Muscle layer of duodenum (tissue), 2 donors: ENCODE measurements at regions not wholly inside any gene's neighbourhood (a gene's known extent, or its start where the extent isn't known, plus 50 kb on each side); places are given as distances from the start of the nearest gene placed in this dataset.

ENCODE experiments used
- H3K27ac ChIP-seq: one replicate; pipeline ENCODE4 v1.7.0; 2013; ENCODE audit warnings: mild to moderate bottlenecking, low read length
- H3K27me3 ChIP-seq: one replicate; pipeline ENCODE4 v1.7.0; 2013; ENCODE audit warnings: low read depth, mild to moderate bottlenecking, control low read depth, low read length
- H3K36me3 ChIP-seq, 2 donors: one replicate each; pipeline ENCODE4 v1.7.0; 2013; ENCODE audit warnings: low read length in 2 of 2, control low read depth in 1 of 2, mild to moderate bottlenecking in 1 of 2; ENCODE audit not compliant: insufficient read depth in 2 of 2, control insufficient read depth in 1 of 2
- H3K4me1 ChIP-seq, 2 donors: one replicate each; pipeline ENCODE4 v1.7.0; 2013; ENCODE audit warnings: low read length in 2 of 2, mild to moderate bottlenecking in 2 of 2, control low read depth in 1 of 2, moderate library complexity in 1 of 2; ENCODE audit not compliant: insufficient read depth in 2 of 2, control insufficient read depth in 1 of 2
- H3K4me3 ChIP-seq, 2 donors: one replicate each; pipeline ENCODE4 v1.7.0; 2013; ENCODE audit warnings: low read length in 2 of 2, low read depth in 1 of 2, mild to moderate bottlenecking in 1 of 2
- H3K9me3 ChIP-seq, 2 donors: one replicate each; pipeline ENCODE4 v1.7.0; 2013; ENCODE audit warnings: low read length in 2 of 2, control low read depth in 1 of 2, mild to moderate bottlenecking in 1 of 2; ENCODE audit not compliant: control insufficient read depth in 1 of 2
- donor health status: healthy.

DNA sequence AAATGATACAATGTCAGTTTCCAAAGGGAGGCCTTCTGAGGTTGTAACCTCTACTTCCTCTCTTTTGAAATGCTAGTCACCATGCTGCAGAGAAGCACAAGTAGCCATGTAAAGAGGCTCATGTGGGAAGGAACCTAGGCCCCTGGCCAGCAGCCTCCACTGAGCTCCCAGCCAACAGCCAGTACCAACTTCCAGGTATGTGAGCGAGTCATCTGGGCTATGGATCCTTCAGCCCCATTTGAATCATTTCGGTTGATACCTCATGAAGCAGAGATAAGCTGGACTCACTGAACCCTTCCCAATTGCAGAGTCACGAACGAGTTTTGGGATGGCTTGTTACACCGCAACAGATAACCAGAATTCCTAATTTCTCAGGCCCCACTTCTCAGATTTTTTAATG is 187.0 kb upstream of the LDB2 start:
- Histone ChIP-seq H3K27ac (no peak overlapping the region), H3K9me3 (no peaks in the 10 kb centered on the region), H3K4me3 (no peak overlapping the region), H3K4me1 (no peaks in the 10 kb centered on the region), H3K36me3 (no peaks in the 10 kb centered on the region), H3K27me3 (no peaks in the 10 kb centered on the region)

DNA sequence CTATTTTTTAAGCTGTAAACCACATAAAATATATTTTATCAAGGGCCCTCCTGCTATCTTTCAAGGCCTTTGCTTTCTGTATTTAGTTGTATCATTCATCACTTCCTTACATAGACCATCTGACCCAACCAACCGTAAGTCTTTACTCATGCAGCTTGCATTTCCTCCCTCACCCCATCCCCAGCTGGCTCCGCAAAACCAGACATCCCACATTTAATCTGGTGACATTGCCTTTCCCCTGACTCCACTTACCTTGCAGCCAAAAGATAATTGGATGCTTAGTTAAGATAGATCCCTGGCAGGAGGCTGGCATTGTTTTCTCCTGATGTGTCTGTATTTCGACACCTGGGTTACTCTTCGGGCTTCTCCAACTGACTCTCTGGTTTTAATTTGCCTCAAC is 183.7 kb upstream of the LDB2 start:
- H3K4me3 ChIP-seq, result no peak overlapping the region
- H3K27ac ChIP-seq, result no peak overlapping the region
- no peaks in the 10 kb centered on the region for H3K27me3 ChIP-seq
- H3K36me3 ChIP-seq, result no peaks in the 10 kb centered on the region
- no peaks in the 10 kb centered on the region for H3K4me1 ChIP-seq
- no peaks in the 10 kb centered on the region for H3K9me3 ChIP-seq

DNA sequence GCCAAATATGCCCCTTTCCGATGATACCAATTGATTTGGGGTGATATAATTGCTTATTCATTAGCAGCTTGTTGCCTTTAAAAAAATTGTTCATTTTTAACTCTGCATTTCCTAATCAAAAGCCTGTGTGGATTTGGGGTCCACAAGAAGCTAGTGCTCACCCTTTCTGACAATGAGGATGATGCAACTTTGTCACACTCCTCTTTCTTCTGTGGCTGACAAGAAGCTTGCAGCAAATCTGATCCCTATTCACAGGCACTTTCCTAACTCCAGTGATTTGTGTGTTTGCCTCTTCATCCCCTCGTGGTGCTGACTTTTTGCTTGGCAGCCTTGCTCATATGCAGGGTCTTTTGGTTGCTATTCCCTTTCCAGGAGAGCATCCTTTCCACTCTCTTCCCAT is 182.7 kb upstream of the LDB2 start:
- H3K27me3 ChIP-seq, result no peaks in the 10 kb centered on the region
- no peaks in the 10 kb centered on the region for H3K9me3 ChIP-seq
- no peaks in the 10 kb centered on the region for H3K4me1 ChIP-seq
- H3K4me3 ChIP-seq, result no peak overlapping the region
- H3K27ac ChIP-seq, result no peak overlapping the region
- H3K36me3 ChIP-seq, result no peaks in the 10 kb centered on the region

DNA sequence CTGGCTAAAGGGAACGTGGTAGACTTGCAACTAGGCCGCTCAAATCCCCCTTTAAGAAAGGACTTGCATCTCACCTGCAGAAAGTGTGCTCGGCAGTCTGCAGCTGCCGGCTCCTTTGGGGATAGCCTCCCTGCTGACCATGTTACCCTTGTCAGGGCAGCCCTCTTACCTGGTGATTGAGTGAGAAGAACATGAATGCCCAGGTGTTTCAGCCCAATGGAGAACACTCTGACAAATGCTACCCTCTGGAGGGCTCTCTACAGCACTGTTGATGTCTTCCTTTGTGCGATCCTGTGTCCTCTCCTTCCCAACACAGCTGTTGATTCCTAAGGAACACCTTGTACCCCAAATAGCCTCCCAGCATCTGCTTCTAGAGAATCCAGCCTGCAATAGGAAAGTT is 178.7 kb upstream of the LDB2 start:
- Histone ChIP-seq H3K4me3 (no peak overlapping the region), H3K4me1 (no peaks in the 10 kb centered on the region), H3K27me3 (no peaks in the 10 kb centered on the region), H3K27ac (no peak overlapping the region), H3K9me3 (no peaks in the 10 kb centered on the region), H3K36me3 (no peaks in the 10 kb centered on the region)

DNA sequence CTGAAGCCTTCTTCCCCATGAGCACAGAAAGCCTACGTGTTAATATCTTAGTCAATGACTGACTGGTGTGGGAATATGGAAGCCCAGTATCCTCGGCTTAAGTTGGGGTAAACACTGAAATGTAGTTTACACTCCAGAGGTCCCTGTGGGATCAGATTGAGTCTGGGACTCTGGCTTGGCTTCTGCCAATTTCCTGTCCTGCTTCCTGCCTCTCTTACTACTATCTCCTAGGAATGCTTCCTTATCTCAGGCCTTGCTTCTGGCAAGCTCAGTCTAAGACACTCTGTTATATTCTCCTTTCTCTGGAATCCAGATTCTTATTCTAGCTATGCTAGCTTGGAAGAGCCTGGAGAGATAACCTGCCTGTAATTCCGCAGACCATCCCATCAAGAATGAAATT is 174.0 kb upstream of the LDB2 start:
- Histone ChIP-seq H3K36me3 (no peaks in the 10 kb centered on the region), H3K9me3 (peaks cover 0 to 6% of the 10 kb centered on the region in 2 donors), H3K4me1 (no peaks in the 10 kb centered on the region), H3K27me3 (no peaks in the 10 kb centered on the region), H3K27ac (no peak overlapping the region), H3K4me3 (no peak overlapping the region)

DNA sequence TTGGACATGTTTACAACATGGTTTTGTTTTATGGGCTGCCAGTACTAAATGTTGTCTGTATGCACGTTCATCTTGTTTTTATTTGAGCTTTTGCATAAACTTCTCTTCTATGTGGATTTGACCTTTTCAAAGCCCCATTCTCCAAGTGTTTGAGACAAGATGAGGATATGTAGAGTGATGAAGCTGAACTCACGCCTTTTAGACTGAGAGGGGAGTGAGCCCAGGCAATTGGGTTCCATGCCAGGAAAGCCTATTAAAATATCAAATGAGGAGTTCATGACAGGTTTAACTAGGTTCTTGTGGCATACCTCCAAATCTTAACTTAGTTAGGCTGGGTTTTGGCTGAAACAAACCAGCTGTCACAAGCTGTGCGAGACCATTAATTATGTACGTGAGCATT is 170.4 kb upstream of the LDB2 start:
- H3K9me3 ChIP-seq, result peaks cover 0 to 6% of the 10 kb centered on the region in 2 donors
- no peaks in the 10 kb centered on the region for H3K4me1 ChIP-seq
- H3K27me3 ChIP-seq, result no peaks in the 10 kb centered on the region
- no peak overlapping the region for H3K4me3 ChIP-seq
- no peak overlapping the region for H3K27ac ChIP-seq
- no peaks in the 10 kb centered on the region for H3K36me3 ChIP-seq

DNA sequence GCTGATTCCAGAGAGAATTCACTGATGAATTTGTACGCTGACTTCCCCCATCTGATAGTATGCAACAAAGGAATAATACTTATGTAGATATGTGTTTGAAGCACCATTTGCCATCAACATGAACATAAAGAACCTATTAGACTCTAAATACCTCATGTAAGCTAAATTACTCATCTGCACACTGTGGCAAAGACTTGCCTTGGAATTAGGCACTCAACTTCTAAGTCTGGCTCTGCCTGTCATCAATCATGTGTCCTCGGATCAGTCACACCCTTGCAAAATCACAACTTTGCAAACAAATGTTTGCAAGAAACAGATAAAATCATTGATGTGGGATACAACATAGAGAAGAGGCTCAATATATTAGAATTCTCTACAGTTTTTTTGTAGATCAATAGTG is 169.9 kb upstream of the LDB2 start:
- H3K4me3 ChIP-seq, result no peak overlapping the region
- peaks cover 0 to 6% of the 10 kb centered on the region in 2 donors for H3K9me3 ChIP-seq
- H3K27me3 ChIP-seq, result no peaks in the 10 kb centered on the region
- no peaks in the 10 kb centered on the region for H3K4me1 ChIP-seq
- H3K36me3 ChIP-seq, result no peaks in the 10 kb centered on the region
- H3K27ac ChIP-seq, result no peak overlapping the region

DNA sequence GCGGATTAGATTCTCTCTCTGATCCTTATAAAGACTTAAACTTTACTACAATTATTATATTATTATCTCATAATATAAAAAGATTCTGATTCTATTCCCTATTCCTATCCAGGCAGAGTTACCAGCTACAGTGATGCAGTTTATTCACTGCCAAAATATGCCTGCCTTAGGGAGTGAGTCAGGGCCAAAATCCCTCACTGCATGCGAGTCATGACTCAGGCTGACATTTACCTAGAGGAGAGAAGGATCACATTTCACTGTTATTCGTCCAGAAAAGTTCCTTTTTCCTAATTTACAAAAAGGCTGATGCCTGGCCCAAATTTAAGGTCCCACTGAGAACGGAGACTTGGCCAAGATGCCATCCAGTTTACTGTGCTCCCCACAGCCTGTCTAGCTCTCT is 168.5 kb upstream of the LDB2 start:
- Histone ChIP-seq H3K4me3 (no peak overlapping the region), H3K9me3 (peaks cover 0 to 6% of the 10 kb centered on the region in 2 donors), H3K4me1 (no peaks in the 10 kb centered on the region), H3K27me3 (no peaks in the 10 kb centered on the region), H3K27ac (no peak overlapping the region), H3K36me3 (no peaks in the 10 kb centered on the region)

DNA sequence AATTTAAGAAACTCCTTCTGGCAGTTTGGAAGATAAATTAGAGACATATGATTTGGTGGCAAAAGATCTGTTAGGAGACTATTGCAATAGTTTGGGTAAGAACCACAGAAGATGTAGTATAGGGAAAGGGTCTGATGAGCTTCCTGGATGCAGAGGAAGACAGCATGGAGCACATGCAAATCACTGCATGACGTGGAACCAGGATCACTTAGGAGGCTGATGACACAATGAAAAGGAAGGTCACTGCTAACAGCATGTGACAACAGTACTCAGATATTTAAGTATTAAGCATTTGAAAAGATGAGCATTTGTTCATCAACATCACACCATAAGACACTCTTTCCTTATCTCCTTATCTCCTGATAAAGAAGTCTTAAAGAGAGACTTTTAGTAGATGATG is 167.8 kb upstream of the LDB2 start:
- no peak overlapping the region for H3K27ac ChIP-seq
- H3K36me3 ChIP-seq, result no peaks in the 10 kb centered on the region
- peaks cover 0 to 6% of the 10 kb centered on the region in 2 donors for H3K9me3 ChIP-seq
- H3K4me1 ChIP-seq, result no peaks in the 10 kb centered on the region
- no peaks in the 10 kb centered on the region for H3K27me3 ChIP-seq
- H3K4me3 ChIP-seq, result no peak overlapping the region

DNA sequence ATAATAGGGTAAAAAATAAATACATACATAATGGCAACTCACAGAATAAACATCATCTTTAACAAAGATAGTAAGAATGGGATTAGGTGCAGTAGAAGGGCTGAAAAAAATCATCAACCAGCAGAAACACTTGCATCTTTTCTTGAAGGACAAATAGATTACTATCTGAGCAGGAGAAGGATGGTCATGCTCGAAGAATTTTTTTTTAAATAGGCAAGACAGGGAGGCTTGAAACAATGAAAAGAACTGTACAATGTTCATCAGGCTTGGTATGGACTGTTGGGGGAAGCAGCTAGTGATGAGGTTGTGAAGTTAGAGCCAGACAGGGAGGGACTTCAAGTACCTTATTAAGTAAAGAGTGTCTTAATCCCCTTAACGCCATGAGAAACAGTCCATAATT is 167.4 kb upstream of the LDB2 start:
- H3K36me3 ChIP-seq, result no peaks in the 10 kb centered on the region
- no peaks in the 10 kb centered on the region for H3K4me1 ChIP-seq
- no peaks in the 10 kb centered on the region for H3K27me3 ChIP-seq
- no peak overlapping the region for H3K4me3 ChIP-seq
- H3K9me3 ChIP-seq, result peaks cover 0 to 6% of the 10 kb centered on the region in 2 donors
- H3K27ac ChIP-seq, result no peak overlapping the region

DNA sequence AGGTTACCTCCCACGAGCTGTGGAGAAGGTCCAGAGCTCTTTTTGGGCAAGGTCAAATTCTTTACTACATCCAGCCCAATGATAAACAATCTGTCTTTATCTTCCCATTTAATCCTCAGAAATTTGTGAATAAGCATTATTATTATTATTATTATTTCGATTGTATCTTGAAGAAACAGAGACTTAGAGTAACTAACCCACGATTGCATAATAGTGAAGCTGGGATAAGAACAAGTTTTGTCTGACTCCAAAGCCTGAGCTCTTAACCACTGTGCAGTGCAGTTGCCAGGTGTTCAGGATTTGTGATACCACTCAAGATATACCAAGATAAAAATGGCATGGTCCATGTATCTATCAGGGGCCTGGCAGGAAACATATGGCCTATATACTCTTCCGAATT is 166.5 kb upstream of the LDB2 start:
- Histone ChIP-seq H3K4me1 (no peaks in the 10 kb centered on the region), H3K9me3 (peaks cover 0 to 2% of the 10 kb centered on the region in 2 donors), H3K27me3 (no peaks in the 10 kb centered on the region), H3K36me3 (no peaks in the 10 kb centered on the region), H3K4me3 (no peak overlapping the region), H3K27ac (no peak overlapping the region)

DNA sequence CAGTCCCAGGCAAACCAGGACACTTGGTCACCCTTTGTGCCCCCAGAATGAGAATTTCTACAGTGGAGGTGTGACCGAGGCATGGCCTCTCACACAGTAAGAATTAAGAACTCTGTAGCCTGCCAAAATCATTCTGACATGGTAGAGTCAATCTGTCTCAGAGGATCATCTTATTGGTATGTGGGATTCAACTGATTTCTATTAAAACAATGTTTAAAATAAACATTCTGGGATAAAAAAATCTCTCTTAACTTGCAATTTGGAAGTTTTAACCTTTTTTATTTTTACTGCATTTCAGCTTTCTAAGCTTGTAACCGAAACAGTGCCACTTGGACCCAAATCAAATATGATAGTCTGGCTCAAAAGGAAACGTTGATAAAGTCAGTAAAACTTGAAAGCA is 165.4 kb upstream of the LDB2 start:
- Histone ChIP-seq H3K9me3 (no peaks in the 10 kb centered on the region), H3K36me3 (no peaks in the 10 kb centered on the region), H3K27me3 (no peaks in the 10 kb centered on the region), H3K4me3 (no peak overlapping the region), H3K4me1 (no peaks in the 10 kb centered on the region), H3K27ac (no peak overlapping the region)
